OCI-LY3 (cell line): ENCODE measurements at regions not wholly inside any gene's neighbourhood (a gene's known extent, or its start where the extent isn't known, plus 50 kb on each side); places are given as distances from the start of the nearest gene placed in this dataset.

Experiments used
- H2AFZ ChIP-seq: fragments of 200-600, 300-600 bp; shearing (Covaris generic); 2 replicates; pipeline ENCODE4 v1.6.0; 2014; ENCODE audit warnings: antibody characterized with exemption, low read depth, low read length
- H3K27ac ChIP-seq: fragments of 200-600, 300-600 bp; sonication (generic); 2 replicates; pipeline ENCODE4 v1.5.1; 2014; ENCODE audit warnings: mild to moderate bottlenecking, low read length, moderate library complexity, mixed read lengths
- H3K27me3 ChIP-seq: fragments of 200-600, 300-600 bp; sonication (generic); 2 replicates; pipeline ENCODE4 v1.6.1; 2014; ENCODE audit warnings: low read depth, low read length, mixed read lengths
- H3K36me3 ChIP-seq: fragments of 200-600, 300-600 bp; sonication (generic); replicated peaks from 2 replicates; pipeline ENCODE3; 2014; ENCODE audit warnings: low read depth, low read length, mixed read lengths
- H3K4me1 ChIP-seq: fragments of 300-600, 200-600 bp; sonication (generic); 2 replicates; pipeline ENCODE4 v1.6.1; 2014; ENCODE audit warnings: low read length, mixed read lengths
- H3K4me2 ChIP-seq: fragments of 200-600, 300-600 bp; sonication (generic); 2 replicates; pipeline ENCODE4 v1.6.1; 2014; ENCODE audit warnings: low read length, mixed read lengths
- H3K4me3 ChIP-seq: fragments of 300-600, 200-600 bp; sonication (generic); 2 replicates; pipeline ENCODE4 v1.5.1; 2014; ENCODE audit warnings: antibody characterized with exemption, mild to moderate bottlenecking, low read length, moderate library complexity
- H3K79me2 ChIP-seq: fragments of 300-600, 200-600 bp; shearing (Covaris generic); 2 replicates; pipeline ENCODE4 v1.6.1; 2014; ENCODE audit warnings: mild to moderate bottlenecking, low read length, mixed read lengths
- H3K9ac ChIP-seq: fragments of 300-600, 200-600 bp; shearing (Covaris generic); 2 replicates; pipeline ENCODE4 v1.6.0; 2014; ENCODE audit warnings: mild to moderate bottlenecking, low read length, moderate library complexity
- H3K9me3 ChIP-seq: fragments of 200-600, 300-600 bp; shearing (Covaris generic); 2 replicates; pipeline ENCODE4 v1.6.1; 2014; ENCODE audit warnings: low read length, mixed read lengths; ENCODE audit not compliant: insufficient read depth
- H4K20me1 ChIP-seq: fragments of 200-600, 300-600 bp; sonication (generic); 2 replicates; pipeline ENCODE4 v1.6.1; 2016; ENCODE audit warnings: low read length, mixed read lengths; ENCODE audit not compliant: insufficient read depth
- CTCF ChIP-seq: fragments of 200-600, 300-600 bp; sonication (generic); IDR thresholded peaks from 2 replicates; pipeline ENCODE4 v1.5.1; 2014; ENCODE audit warnings: antibody characterized with exemption, low read length, low read depth
- EZH2phosphoT487 ChIP-seq: fragments of 200-600 bp; shearing (Covaris generic); IDR thresholded peaks from 2 replicates; pipeline ENCODE4 v1.6.1; 2018; ENCODE audit warnings: antibody characterized with exemption, mixed run types, low read depth

GRCh38 chr7:46513447-46513848 lies 592.4 kb upstream of the IGFBP3 start:
- no peaks in the 10 kb centered on the region for H3K4me1 ChIP-seq
- H3K9ac ChIP-seq, result no peak overlapping the region
- no peaks in the 10 kb centered on the region for H3K36me3 ChIP-seq
- H2AFZ ChIP-seq, result no peak overlapping the region
- H3K27ac ChIP-seq, result no peak overlapping the region
- no peak overlapping the region for H3K4me3 ChIP-seq
- no peaks in the 10 kb centered on the region for H3K9me3 ChIP-seq
- H3K27me3 ChIP-seq, result no peaks in the 10 kb centered on the region
- TF ChIP-seq EZH2phosphoT487 (no peak), CTCF (no peak)
- no peak overlapping the region for H3K4me2 ChIP-seq
- H3K79me2 ChIP-seq, result no peaks in the 10 kb centered on the region
- no peaks in the 10 kb centered on the region for H4K20me1 ChIP-seq

GRCh38 chr7:46512891-46513413 lies 591.9 kb upstream of the IGFBP3 start:
- no peaks in the 10 kb centered on the region for H3K4me1 ChIP-seq
- TF ChIP-seq EZH2phosphoT487 (no peak), CTCF (no peak)
- H4K20me1 ChIP-seq, result no peaks in the 10 kb centered on the region
- H2AFZ ChIP-seq, result no peak overlapping the region
- H3K4me3 ChIP-seq, result no peak overlapping the region
- no peak overlapping the region for H3K27ac ChIP-seq
- H3K9me3 ChIP-seq, result no peaks in the 10 kb centered on the region
- H3K9ac ChIP-seq, result no peak overlapping the region
- H3K27me3 ChIP-seq, result no peaks in the 10 kb centered on the region
- no peaks in the 10 kb centered on the region for H3K36me3 ChIP-seq
- H3K4me2 ChIP-seq, result no peak overlapping the region
- no peaks in the 10 kb centered on the region for H3K79me2 ChIP-seq

- no peak overlapping the region for H3K9ac ChIP-seq
- H3K79me2 ChIP-seq, result no peaks in the 10 kb centered on the region
- no peak overlapping the region for H2AFZ ChIP-seq
- H3K4me1 ChIP-seq, result no peaks in the 10 kb centered on the region
- H3K9me3 ChIP-seq, result no peaks in the 10 kb centered on the region
- H3K36me3 ChIP-seq, result no peaks in the 10 kb centered on the region
- TF ChIP-seq EZH2phosphoT487, result no peak
- no peak for TF ChIP-seq CTCF
- no peaks in the 10 kb centered on the region for H4K20me1 ChIP-seq
- no peak overlapping the region for H3K27ac ChIP-seq
- no peak overlapping the region for H3K4me2 ChIP-seq
- no peak overlapping the region for H3K4me3 ChIP-seq
- no peaks in the 10 kb centered on the region for H3K27me3 ChIP-seq
Observed at GRCh38 chr7:46511442-46512215, 590.6 kb upstream of the IGFBP3 start.

DNA sequence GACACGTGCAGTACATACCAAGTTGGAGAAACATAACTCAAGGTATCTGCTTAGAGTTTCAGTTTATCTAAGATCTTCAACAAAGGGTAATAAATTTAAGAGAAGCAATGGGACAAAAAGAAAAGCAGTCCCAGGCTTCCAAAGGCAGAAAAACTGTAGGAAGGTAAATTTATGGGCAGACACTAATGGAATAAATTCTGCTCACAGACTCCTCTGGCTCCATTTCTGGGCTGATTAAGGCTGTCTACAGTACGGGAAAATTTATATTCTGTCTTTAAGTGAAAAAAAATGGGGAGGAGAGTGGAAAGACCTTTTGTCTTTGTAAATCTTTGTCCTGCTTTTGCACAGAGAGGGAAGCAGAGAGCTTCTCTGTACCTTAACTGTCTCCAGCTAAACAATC lies 587.5 kb upstream of the IGFBP3 start:
- Histone ChIP-seq H3K9me3 (no peaks in the 10 kb centered on the region), H4K20me1 (no peaks in the 10 kb centered on the region), H3K4me1 (no peaks in the 10 kb centered on the region), H3K4me3 (no peak overlapping the region), H3K36me3 (no peaks in the 10 kb centered on the region), H3K4me2 (no peak overlapping the region), H3K27me3 (no peaks in the 10 kb centered on the region), H3K27ac (no peak overlapping the region), H3K9ac (no peak overlapping the region), H3K79me2 (no peaks in the 10 kb centered on the region), H2AFZ (no peak overlapping the region)
- TF ChIP-seq EZH2phosphoT487 (no peak), CTCF (no peak)
